ENCODE measurements at regions not wholly inside any gene's neighbourhood (a gene's known extent, or its start where the extent isn't known, plus 50 kb on each side); places are given as distances from the start of the nearest gene placed in this dataset.

DNA sequence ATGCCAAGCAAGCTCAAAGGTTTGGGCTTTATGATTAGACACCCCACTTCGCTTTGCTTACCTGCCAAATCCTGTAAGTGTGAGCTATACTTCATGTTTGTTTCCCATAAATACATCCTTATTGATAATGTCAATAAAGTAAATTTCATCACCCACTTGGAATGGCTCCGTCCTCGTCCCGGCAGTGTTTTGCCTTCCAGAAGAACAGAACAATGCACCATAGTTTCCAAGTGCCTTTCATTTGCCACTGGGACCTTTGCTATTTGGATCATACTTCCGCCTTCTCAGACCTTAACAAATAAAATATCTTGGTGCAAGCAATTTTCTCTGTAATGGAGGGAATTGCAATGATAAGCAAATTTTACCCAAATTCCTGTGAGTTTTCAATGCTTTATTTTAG, 229.3 kb downstream of the PIK3R1 start:
- POLR2A ChIA-PET: no interaction called here
- no peaks in the 10 kb centered on the region; the same call in 1 of the 2 replicates for H3K27me3 ChIP-seq (ENCODE audit: control insufficient read depth, insufficient read depth, low read length)
- no peak overlapping the region for H3K27ac ChIP-seq (ENCODE audit: low read length)
- no TSS peak for BruUV-seq (replicated peaks)
- TF ChIP-seq POLR2AphosphoS5 (IDR thresholded peaks at IDR 0.05; ENCODE audit: low read depth, low read length) (no peak), TCF7L2 (IDR thresholded peaks at IDR 0.05; ENCODE audit: low read depth, low read length) (no peak)
- TF ChIP-seq, protein P1, sequence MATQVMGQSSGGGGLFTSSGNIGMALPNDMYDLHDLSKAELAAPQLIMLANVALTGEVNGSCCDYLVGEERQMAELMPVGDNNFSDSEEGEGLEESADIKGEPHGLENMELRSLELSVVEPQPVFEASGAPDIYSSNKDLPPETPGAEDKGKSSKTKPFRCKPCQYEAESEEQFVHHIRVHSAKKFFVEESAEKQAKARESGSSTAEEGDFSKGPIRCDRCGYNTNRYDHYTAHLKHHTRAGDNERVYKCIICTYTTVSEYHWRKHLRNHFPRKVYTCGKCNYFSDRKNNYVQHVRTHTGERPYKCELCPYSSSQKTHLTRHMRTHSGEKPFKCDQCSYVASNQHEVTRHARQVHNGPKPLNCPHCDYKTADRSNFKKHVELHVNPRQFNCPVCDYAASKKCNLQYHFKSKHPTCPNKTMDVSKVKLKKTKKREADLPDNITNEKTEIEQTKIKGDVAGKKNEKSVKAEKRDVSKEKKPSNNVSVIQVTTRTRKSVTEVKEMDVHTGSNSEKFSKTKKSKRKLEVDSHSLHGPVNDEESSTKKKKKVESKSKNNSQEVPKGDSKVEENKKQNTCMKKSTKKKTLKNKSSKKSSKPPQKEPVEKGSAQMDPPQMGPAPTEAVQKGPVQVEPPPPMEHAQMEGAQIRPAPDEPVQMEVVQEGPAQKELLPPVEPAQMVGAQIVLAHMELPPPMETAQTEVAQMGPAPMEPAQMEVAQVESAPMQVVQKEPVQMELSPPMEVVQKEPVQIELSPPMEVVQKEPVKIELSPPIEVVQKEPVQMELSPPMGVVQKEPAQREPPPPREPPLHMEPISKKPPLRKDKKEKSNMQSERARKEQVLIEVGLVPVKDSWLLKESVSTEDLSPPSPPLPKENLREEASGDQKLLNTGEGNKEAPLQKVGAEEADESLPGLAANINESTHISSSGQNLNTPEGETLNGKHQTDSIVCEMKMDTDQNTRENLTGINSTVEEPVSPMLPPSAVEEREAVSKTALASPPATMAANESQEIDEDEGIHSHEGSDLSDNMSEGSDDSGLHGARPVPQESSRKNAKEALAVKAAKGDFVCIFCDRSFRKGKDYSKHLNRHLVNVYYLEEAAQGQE (IDR thresholded peaks at IDR 0.05; ENCODE audit: insufficient read depth in 1 of 2, low read depth in 2 of 2, low read length in 1 of 2): no peak
- in situ Hi-C loops (cut with HindIII; ENCODE audit: low pct_unique_long_range_greater_than_20kb, low sequenced_read_pairs) (no loop called here), intact Hi-C loops (cut with micrococcal nuclease; ENCODE audit: unreplicated experiment) (no loop called here)
- no peak for DNase-seq (ENCODE audit: low read depth, low spot score)
- no peak overlapping the region for H3K4me3 ChIP-seq (ENCODE audit: low read depth in 2 of 2, low read length in 2 of 2)
- H3K9me3 ChIP-seq (ENCODE audit: control insufficient read depth, insufficient read depth, low read depth, low read length): no peaks in the 10 kb centered on the region
- no peaks in the 10 kb centered on the region for H3K36me3 ChIP-seq (ENCODE audit: control insufficient read depth, insufficient read depth, low read length)
- CTCF ChIA-PET: no interaction called here
- H3K4me1 ChIP-seq (ENCODE audit: control insufficient read depth, insufficient read depth, low read length): no peaks in the 10 kb centered on the region
- no peak for ATAC-seq

GRCh38 chr5:68445257-68446069, 229.9 kb downstream of the PIK3R1 start:
- no TSS peak for BruUV-seq (replicated peaks)
- no peak for DNase-seq (ENCODE audit: low read depth, low spot score)
- Histone ChIP-seq H3K9me3 (ENCODE audit: control insufficient read depth, insufficient read depth, low read depth, low read length) (no peaks in the 10 kb centered on the region), H3K4me3 (ENCODE audit: low read depth in 2 of 2, low read length in 2 of 2) (no peak overlapping the region), H3K27me3 (ENCODE audit: control insufficient read depth, insufficient read depth, low read length) (no peaks in the 10 kb centered on the region; the same call in 1 of the 2 replicates), H3K4me1 (ENCODE audit: control insufficient read depth, insufficient read depth, low read length) (no peaks in the 10 kb centered on the region), H3K27ac (ENCODE audit: low read length) (no peak overlapping the region), H3K36me3 (ENCODE audit: control insufficient read depth, insufficient read depth, low read length) (no peaks in the 10 kb centered on the region)
- intact Hi-C loops (cut with micrococcal nuclease; ENCODE audit: unreplicated experiment) (no loop called here), in situ Hi-C loops (cut with HindIII; ENCODE audit: low pct_unique_long_range_greater_than_20kb, low sequenced_read_pairs) (no loop called here)
- no peak for TF ChIP-seq CTCF (IDR thresholded peaks at IDR 0.05)
- TF ChIP-seq POLR2AphosphoS5 (IDR thresholded peaks at IDR 0.05; ENCODE audit: low read depth, low read length): no peak
- TF ChIP-seq SIN3A (IDR thresholded peaks at IDR 0.05; ENCODE audit: borderline replicate concordance, insufficient read depth, low read depth, low read length): no peak
- TF ChIP-seq, protein P1 (IDR thresholded peaks at IDR 0.05; ENCODE audit: insufficient read depth in 1 of 2, low read depth in 2 of 2, low read length in 1 of 2): no peak
- no peak for TF ChIP-seq TCF7L2 (IDR thresholded peaks at IDR 0.05; ENCODE audit: low read depth, low read length)
- ChIA-PET CTCF (no interaction called here), POLR2A (no interaction called here)
- ATAC-seq: no peak
